ENCODE measurements at regions not wholly inside any gene's neighbourhood (a gene's known extent, or its start where the extent isn't known, plus 50 kb on each side); places are given as distances from the start of the nearest gene placed in this dataset.
"Not testable (repeated sequence)": the region's sequence is repeated elsewhere in the genome, so short reads cannot be mapped to it uniquely, and the experiment has no call there.

DNA sequence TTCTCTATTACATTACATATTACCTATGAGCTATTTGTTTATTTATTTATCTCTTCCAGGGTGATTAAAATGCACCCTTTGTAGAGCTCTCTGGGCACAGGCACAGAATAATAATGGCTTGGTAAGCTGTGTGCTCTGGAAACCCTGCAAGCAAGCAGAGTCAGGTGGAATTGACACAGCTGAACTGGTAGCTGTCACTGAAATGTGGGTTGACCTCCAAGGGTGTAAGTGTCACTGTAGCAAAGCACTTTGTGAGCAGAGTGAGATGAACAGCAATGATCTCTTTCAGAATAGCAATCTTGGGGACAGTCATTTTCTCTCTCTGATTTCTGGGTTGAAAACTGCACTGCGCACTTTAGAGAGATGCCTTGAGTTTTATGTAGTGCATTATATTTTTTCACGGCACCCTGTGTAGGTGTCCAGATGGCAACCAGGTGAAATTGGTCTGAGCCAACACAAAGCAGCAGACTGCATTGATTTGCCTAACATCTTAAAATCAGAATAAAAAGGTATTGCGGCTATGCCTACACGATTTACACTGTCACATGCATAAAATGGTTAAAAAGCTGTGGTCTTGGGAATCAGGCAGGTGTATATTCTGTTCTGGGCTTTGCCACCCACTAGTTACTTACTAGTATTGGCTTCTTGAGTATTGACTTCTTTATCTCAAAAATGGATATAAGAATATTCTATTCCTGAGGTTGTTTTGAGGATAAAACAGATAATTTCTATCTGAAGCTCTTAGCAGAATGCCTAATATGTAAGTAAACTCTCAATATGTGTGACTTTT lies 450.3 kb downstream of the RAPGEF2 start:
- DNase-seq: no peak

GRCh38 chr4:159555873-159556272 lies 453.0 kb downstream of the RAPGEF2 start:
- no peak for DNase-seq

GRCh38 chr4:159562366-159562765 lies 459.5 kb downstream of the RAPGEF2 start:
- DNase-seq: no peak

DNA sequence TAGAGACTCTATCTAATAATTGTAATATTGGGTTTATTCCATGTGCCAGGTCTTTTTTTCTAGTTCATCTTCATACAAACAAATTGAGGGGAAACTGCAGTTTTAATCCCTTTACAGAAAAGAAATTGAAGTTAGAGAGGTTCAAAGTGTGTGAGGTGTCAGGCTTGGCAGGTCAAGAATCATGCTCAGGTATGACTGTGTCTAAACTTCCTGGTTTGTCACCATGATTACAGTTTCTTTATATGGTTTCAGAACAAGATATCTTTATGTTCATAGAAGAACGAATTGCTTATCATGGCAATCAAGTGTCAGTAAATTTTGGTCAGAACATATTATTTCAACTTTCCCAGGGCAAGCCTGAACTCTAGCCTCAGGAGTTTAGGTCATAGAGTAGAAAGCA lies 460.4 kb downstream of the RAPGEF2 start:
- DNase-seq: no peak

DNA sequence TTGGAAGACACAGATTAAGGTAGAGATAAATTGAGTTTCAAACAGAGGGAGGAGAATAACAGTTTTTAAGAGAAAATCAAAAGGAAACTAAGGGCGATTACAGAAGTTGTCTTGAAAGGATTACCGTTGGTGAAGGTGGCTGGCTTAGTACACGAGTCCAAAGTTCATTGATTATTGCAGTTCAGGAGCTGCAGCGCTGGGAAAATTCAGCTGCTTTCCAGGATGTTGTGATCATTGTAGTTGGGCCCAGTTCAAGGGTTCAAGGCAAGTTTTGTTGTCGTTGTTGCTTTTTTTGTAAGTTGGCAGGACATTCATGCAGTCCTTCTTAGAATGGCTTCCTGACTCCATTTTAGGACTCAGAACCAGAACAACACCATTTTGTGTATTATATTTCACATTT lies 461.7 kb downstream of the RAPGEF2 start:
- DNase-seq: no peak

DNA sequence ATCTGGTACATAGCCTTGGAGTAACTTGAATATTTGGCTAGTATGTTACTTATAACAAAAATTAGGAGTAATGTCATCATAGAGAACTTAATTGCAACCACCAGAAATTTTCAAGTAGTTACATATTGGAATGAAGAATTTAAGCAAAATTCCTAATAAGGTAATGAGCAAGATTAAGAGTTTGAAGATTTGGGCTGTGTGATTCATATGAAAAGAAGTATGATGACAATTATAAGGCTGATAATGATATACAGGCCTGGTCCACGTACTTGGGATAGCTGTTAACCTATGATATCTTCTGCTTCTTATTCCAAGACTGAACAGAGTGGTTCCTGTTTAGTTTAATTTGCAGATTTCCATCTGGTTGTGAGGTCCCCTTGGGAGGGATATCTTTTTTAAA lies 463.9 kb downstream of the RAPGEF2 start:
- DNase-seq: no peak

- no peak for DNase-seq
Measured at GRCh38 chr4:159577241-159577640, 474.4 kb downstream of the RAPGEF2 start.

GRCh38 chr4:159582685-159583084 lies 479.8 kb downstream of the RAPGEF2 start:
- no peak for DNase-seq

DNA sequence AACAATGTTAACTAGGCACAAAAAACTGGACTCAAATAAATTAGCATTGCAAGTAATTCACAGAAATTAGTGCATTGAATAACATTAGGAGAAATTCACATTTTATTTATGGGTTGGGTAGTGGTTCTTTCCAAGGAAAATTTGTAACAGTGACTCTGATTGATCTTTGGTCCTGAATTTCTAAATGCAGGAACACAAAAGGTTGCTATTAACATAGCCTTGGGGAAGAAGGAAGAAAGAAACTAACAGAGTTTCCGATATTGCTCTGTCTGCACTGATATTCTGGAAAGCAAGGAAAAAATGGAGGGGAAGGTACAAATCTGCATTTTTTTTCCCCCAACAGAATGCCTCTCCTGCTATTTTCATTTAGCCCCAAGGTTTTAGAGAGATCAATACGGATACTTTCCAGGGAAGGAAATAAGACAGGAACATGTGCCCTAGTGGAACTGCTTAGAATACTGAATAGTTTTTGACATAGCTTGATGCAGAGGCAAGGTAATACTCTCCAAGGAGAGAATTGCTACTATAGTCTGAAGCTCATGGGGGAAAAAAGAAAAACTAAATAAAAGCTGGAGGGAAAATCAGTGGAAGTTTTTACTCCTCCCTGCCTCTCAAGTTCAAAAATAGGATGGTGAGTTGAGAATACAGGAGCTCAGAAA lies 490.1 kb downstream of the RAPGEF2 start:
- no peak for DNase-seq

DNA sequence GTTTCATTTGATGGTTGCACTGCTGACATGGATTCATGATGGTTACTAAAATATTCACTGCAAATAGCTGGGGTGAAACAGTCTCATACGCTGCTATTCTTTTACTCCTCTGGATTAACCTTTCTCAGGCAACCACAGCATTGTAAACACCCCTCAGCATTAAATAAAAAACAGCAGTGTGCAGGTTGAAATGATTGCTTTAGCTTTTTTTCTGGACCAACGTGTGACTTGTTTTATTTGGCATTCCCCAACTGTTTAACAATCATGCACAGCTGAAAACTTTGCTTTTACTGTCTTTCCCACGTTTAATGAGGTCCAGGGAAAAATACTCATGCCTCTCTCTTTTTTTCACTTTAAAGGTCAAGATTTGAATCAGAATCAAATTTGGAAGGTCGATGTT lies 490.8 kb downstream of the RAPGEF2 start:
- DNase-seq: no peak

DNA sequence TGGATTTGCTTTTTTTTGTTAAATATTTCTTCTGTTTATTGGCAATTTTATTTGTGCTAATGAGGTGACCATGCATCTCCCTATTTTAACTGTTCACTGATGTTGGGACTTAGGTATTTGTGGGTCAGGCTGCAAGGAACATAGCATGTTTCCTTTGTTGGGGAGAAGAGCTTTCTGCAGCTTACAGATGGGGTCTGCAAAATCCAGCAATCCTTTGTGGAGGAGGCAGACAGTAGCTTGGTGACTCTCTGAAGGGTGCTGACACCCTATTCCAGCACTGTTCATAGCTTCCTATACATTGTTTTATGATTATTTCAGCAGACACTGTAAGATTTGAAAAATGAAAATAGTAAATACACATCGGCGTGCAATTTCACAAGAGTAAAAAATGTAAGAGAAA lies 491.7 kb downstream of the RAPGEF2 start:
- DNase-seq: no peak

- DNase-seq: not testable (repeated sequence)
Measured at GRCh38 chr4:159595101-159595500, 492.2 kb downstream of the RAPGEF2 start.

GRCh38 chr4:159598602-159599001 lies 495.7 kb downstream of the RAPGEF2 start:
- no peak for DNase-seq

DNA sequence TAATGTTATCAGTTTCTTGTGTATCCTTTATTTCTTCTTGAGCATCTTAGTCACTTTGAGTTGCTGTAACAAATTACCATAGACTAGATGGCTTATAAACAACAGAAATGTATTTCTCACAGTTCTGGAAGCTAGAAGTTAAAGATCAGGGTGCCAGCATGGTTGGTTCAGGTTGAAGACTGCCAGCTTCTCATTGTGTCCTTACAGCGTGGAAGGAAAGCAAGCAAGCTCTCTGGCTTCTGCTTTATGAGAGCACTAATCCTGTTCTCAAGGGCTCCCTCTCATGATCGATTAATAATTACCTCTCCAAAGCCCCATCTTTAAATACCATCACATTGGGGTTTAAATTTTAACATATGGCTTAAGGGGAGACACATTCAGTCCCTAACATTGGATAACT lies 497.2 kb downstream of the RAPGEF2 start:
- no peak for DNase-seq

DNA sequence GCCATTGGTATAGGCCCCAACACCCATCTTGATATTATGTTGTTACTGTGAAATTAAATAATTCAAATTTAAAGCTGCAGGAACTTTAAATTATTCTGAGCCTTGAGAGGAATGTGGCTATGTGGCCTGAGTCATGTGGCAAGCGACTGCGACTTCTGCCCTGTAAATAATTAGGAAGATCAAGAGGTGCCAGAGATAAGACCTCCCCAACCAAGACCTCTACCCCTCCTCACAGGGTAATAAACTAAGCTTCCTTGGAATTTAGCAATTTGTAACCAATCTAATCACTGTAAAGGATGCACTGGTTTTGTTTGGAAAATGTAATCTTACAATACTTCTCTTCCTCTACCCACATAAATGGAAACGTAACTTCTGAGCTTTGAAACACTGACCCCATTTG lies 501.9 kb downstream of the RAPGEF2 start:
- no peak for DNase-seq

- DNase-seq: no peak
Measured at GRCh38 chr4:159606835-159607234, 504.0 kb downstream of the RAPGEF2 start.

DNA sequence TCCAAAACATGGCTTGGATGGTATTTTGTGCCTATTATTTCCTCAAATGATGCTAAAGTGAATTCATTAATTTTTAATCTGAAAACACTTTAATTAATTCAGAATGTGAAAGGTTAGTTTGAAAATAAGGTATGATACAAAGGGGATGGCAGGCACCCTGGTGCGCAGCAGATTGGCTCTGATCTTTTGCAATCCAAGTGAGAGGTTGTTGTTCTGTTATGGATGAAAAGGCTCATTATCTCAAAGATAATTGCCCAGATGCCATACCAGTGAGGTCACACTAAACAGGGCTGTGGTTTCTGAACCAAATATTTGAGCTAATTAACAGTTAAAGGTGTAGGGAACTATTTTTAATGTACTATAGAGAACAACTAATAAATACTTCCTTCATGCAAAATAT lies 504.9 kb downstream of the RAPGEF2 start:
- no peak for DNase-seq

GRCh38 chr4:159608436-159608835 lies 505.6 kb downstream of the RAPGEF2 start:
- DNase-seq: no peak

DNA sequence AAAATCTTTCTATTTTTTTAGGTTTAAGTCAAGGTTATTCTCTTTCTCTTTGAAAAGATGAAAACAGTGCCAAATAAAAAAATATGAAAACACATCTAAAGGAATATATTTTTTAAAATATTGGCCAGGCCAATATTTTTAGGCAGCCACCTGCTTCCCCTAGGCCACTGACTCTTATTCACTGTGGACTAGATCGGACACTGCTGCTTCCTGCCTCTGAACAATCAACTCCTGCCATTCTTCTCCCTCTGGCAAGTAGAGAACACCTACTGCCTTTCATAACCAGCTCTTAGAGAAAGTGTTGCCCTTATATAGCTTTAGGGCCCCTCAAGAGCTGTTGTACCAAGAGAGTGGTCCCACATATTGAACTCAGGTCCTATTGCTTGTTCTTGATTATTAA lies 529.2 kb downstream of the RAPGEF2 start:
- DNase-seq: no peak

- DNase-seq: no peak
Measured at GRCh38 chr4:159639671-159640323, 536.9 kb downstream of the RAPGEF2 start.

- no peak for DNase-seq
Measured at GRCh38 chr4:159649237-159649636, 546.4 kb downstream of the RAPGEF2 start.

GRCh38 chr4:159652871-159653270 lies 550.0 kb downstream of the RAPGEF2 start:
- DNase-seq: no peak

GRCh38 chr4:159655547-159655946 lies 552.7 kb downstream of the RAPGEF2 start:
- DNase-seq: no peak

GRCh38 chr4:159669094-159669493 lies 566.2 kb downstream of the RAPGEF2 start:
- no peak for DNase-seq
